HG03196 (cell line): ENCODE measurements at regions not wholly inside any gene's neighbourhood (a gene's known extent, or its start where the extent isn't known, plus 50 kb on each side); places are given as distances from the start of the nearest gene placed in this dataset.

Experiments used
- ATAC-seq: cut with Tn5 transposase; IDR thresholded peaks from one replicate; pipeline ENCODE4 v1.9.1; 2021; ENCODE audit not compliant: unreplicated experiment

GRCh38 chr7:46484906-46485305 lies 563.8 kb upstream of the IGFBP3 start:
- no peak for ATAC-seq

GRCh38 chr7:46480619-46481018 lies 559.5 kb upstream of the IGFBP3 start:
- ATAC-seq, result no peak

- no peak for ATAC-seq
Observed at GRCh38 chr7:46479680-46480079, 558.6 kb upstream of the IGFBP3 start.

- no peak for ATAC-seq
Observed at GRCh38 chr7:46478046-46478445, 557.0 kb upstream of the IGFBP3 start.

GRCh38 chr7:46468753-46469356 lies 547.8 kb upstream of the IGFBP3 start:
- ATAC-seq, result no peak

- no peak for ATAC-seq
Observed at GRCh38 chr7:46463170-46463569, 542.1 kb upstream of the IGFBP3 start.

- ATAC-seq, result no peak
Observed at GRCh38 chr7:46461334-46461777, 540.3 kb upstream of the IGFBP3 start.

- no peak for ATAC-seq
Observed at GRCh38 chr7:46459942-46460341, 538.9 kb upstream of the IGFBP3 start.

GRCh38 chr7:46454816-46455215 lies 533.7 kb upstream of the IGFBP3 start:
- no peak for ATAC-seq

- no peak for ATAC-seq
Observed at GRCh38 chr7:46452561-46453135, 531.6 kb upstream of the IGFBP3 start.

- ATAC-seq, result no peak
Observed at GRCh38 chr7:46451846-46452245, 530.8 kb upstream of the IGFBP3 start.

GRCh38 chr7:46450886-46451285 lies 529.8 kb upstream of the IGFBP3 start:
- no peak for ATAC-seq

- ATAC-seq, result no peak
Observed at GRCh38 chr7:46450425-46450824, 529.4 kb upstream of the IGFBP3 start.

GRCh38 chr7:46449743-46450142 lies 528.7 kb upstream of the IGFBP3 start:
- ATAC-seq, result no peak

- no peak for ATAC-seq
Observed at GRCh38 chr7:46448478-46448877, 527.4 kb upstream of the IGFBP3 start.

- no peak for ATAC-seq
Observed at GRCh38 chr7:46446151-46446550, 525.1 kb upstream of the IGFBP3 start.

GRCh38 chr7:46444256-46444655 lies 523.2 kb upstream of the IGFBP3 start:
- no peak for ATAC-seq

- no peak for ATAC-seq
Observed at GRCh38 chr7:46440186-46440585, 519.1 kb upstream of the IGFBP3 start.

GRCh38 chr7:46432708-46433107 lies 511.6 kb upstream of the IGFBP3 start:
- no peak for ATAC-seq

GRCh38 chr7:46428295-46428694 lies 507.2 kb upstream of the IGFBP3 start:
- no peak for ATAC-seq

GRCh38 chr7:46424934-46425333 lies 503.9 kb upstream of the IGFBP3 start:
- ATAC-seq, result no peak

GRCh38 chr7:46421441-46422230 lies 500.6 kb upstream of the IGFBP3 start:
- no peak for ATAC-seq
